ENCODE measurements at regions not wholly inside any gene's neighbourhood (a gene's known extent, or its start where the extent isn't known, plus 50 kb on each side); places are given as distances from the start of the nearest gene placed in this dataset.

- Histone ChIP-seq H3K4me1 (ENCODE audit: control insufficient read depth, insufficient read depth, low read length, poor library complexity, severe bottlenecking) (no peaks in the 10 kb centered on the region), H3K27ac (ENCODE audit: insufficient read depth, low read length, poor library complexity, severe bottlenecking) (no peak overlapping the region), H3K4me3 (ENCODE audit: low read depth, low read length) (no peak overlapping the region), H3K27me3 (ENCODE audit: control insufficient read depth, insufficient read depth, low read length) (no peaks in the 10 kb centered on the region), H3K9me3 (ENCODE audit: control insufficient read depth in 2 of 2, low read length in 2 of 2) (no peaks in the 10 kb centered on the region), H3K36me3 (ENCODE audit: control insufficient read depth, insufficient read depth, low read length) (no peaks in the 10 kb centered on the region)
- DNase-seq (no peak), ATAC-seq (ENCODE audit: low read depth in 2 of 2) (no peak)
- Mint-ChIP-seq H3K27ac (no peak overlapping the region), H3K36me3 (no peaks in the 10 kb centered on the region), H3K4me3 (no peak overlapping the region), H3K4me1 (no peaks in the 10 kb centered on the region), H3K9me3 (peaks cover 0 to 24% (median 10%) of the 10 kb centered on the region in 7 donors), H3K27me3 (no peaks in the 10 kb centered on the region)
Observed at GRCh38 chr18:64850791-64851190, 701.9 kb upstream of the LINC00305 start.

GRCh38 chr18:64840911-64841701 lies 692.2 kb upstream of the LINC00305 start:
- no peak overlapping the region for H3K27ac Mint-ChIP-seq
- H3K27me3 Mint-ChIP-seq, result no peaks in the 10 kb centered on the region
- no peaks in the 10 kb centered on the region for H3K36me3 Mint-ChIP-seq
- H3K4me3 Mint-ChIP-seq, result no peak overlapping the region
- no peak overlapping the region for H3K4me3 ChIP-seq (ENCODE audit: low read depth, low read length)
- no peaks in the 10 kb centered on the region for H3K27me3 ChIP-seq (ENCODE audit: control insufficient read depth, insufficient read depth, low read length)
- no peaks in the 10 kb centered on the region for H3K36me3 ChIP-seq (ENCODE audit: control insufficient read depth, insufficient read depth, low read length)
- peaks cover 0 to 16% (median 3%) of the 10 kb centered on the region in 7 donors for H3K9me3 Mint-ChIP-seq
- H3K9me3 ChIP-seq (ENCODE audit: control insufficient read depth in 2 of 2, low read length in 2 of 2), result no peaks in the 10 kb centered on the region
- H3K4me1 ChIP-seq (ENCODE audit: control insufficient read depth, insufficient read depth, low read length, poor library complexity, severe bottlenecking), result no peaks in the 10 kb centered on the region
- no peaks in the 10 kb centered on the region for H3K4me1 Mint-ChIP-seq
- ATAC-seq (ENCODE audit: low read depth in 2 of 2) (no peak), DNase-seq (no peak)
- no peak overlapping the region for H3K27ac ChIP-seq (ENCODE audit: insufficient read depth, low read length, poor library complexity, severe bottlenecking)

- Histone ChIP-seq H3K27ac (ENCODE audit: insufficient read depth, low read length, poor library complexity, severe bottlenecking) (no peak overlapping the region), H3K27me3 (ENCODE audit: control insufficient read depth, insufficient read depth, low read length) (no peaks in the 10 kb centered on the region), H3K9me3 (ENCODE audit: control insufficient read depth in 2 of 2, low read length in 2 of 2) (peaks cover 0 to 6% of the 10 kb centered on the region in 2 experiments), H3K4me1 (ENCODE audit: control insufficient read depth, insufficient read depth, low read length, poor library complexity, severe bottlenecking) (no peaks in the 10 kb centered on the region), H3K36me3 (ENCODE audit: control insufficient read depth, insufficient read depth, low read length) (no peaks in the 10 kb centered on the region), H3K4me3 (ENCODE audit: low read depth, low read length) (no peak overlapping the region)
- Mint-ChIP-seq H3K27me3 (no peaks in the 10 kb centered on the region), H3K4me1 (no peaks in the 10 kb centered on the region), H3K4me3 (no peak overlapping the region), H3K27ac (no peak overlapping the region), H3K9me3 (peaks cover 0 to 25% (median 8%) of the 10 kb centered on the region in 7 donors), H3K36me3 (no peaks in the 10 kb centered on the region)
- no peak for ATAC-seq (ENCODE audit: low read depth in 2 of 2)
- DNase-seq, result no peak
Observed at GRCh38 chr18:64810354-64810753, 661.5 kb upstream of the LINC00305 start.

DNA sequence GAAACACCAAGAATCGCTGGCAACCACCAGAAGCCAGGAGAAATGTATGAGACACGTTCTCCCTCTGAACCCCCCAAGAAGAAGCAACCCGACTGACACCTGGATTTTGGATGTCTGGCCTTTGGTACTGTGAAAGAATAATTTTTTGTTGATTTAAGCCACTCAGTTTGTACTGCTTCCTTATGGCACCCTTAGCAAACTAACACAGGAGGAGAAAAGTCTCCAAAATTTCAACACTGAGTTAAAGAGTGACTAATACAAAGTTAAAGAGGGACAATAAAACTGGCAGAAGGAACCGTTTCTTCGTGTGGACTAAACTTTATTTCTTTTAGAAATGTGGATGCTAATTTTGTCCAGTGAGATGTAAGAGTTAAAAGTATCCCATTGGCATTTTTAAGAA lies 660.9 kb upstream of the LINC00305 start:
- no peak overlapping the region for H3K4me3 ChIP-seq (ENCODE audit: low read depth, low read length)
- H3K4me1 ChIP-seq (ENCODE audit: control insufficient read depth, insufficient read depth, low read length, poor library complexity, severe bottlenecking), result no peaks in the 10 kb centered on the region
- Mint-ChIP-seq H3K36me3 (no peaks in the 10 kb centered on the region), H3K4me3 (no peak overlapping the region), H3K27me3 (no peaks in the 10 kb centered on the region), H3K27ac (no peak overlapping the region), H3K4me1 (no peaks in the 10 kb centered on the region), H3K9me3 (peaks cover 0 to 26% (median 6%) of the 10 kb centered on the region in 7 donors)
- DNase-seq, result no peak
- H3K27me3 ChIP-seq (ENCODE audit: control insufficient read depth, insufficient read depth, low read length), result no peaks in the 10 kb centered on the region
- no peak for ATAC-seq (ENCODE audit: low read depth in 2 of 2)
- no peak overlapping the region for H3K27ac ChIP-seq (ENCODE audit: insufficient read depth, low read length, poor library complexity, severe bottlenecking)
- H3K36me3 ChIP-seq (ENCODE audit: control insufficient read depth, insufficient read depth, low read length), result no peaks in the 10 kb centered on the region
- H3K9me3 ChIP-seq (ENCODE audit: control insufficient read depth in 2 of 2, low read length in 2 of 2), result peaks cover 0 to 3% of the 10 kb centered on the region in 2 experiments

DNA sequence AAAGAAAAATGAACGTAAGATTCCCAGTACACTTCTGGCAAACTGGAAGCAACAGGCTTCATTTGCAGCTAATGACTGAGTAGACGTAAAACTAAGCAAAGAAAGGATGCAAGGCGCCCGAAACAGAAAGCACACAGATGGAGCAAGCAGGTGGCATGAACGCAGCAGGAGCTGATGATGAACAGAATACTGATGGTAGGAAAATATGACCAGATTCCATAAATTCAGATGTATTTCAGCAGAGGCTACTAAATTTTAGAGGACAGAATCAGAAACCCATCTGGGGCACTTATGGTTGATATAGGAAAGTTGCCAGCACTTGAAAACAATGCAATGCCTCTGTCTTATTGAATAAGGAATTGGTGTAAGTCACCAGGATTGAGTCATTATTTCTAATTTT lies 658.7 kb upstream of the LINC00305 start:
- no peak overlapping the region for H3K4me3 ChIP-seq (ENCODE audit: low read depth, low read length)
- no peak overlapping the region for H3K27ac Mint-ChIP-seq
- H3K9me3 ChIP-seq (ENCODE audit: control insufficient read depth in 2 of 2, low read length in 2 of 2), result no peaks in the 10 kb centered on the region
- ATAC-seq (ENCODE audit: low read depth in 2 of 2) (no peak), DNase-seq (no peak)
- no peaks in the 10 kb centered on the region for H3K4me1 ChIP-seq (ENCODE audit: control insufficient read depth, insufficient read depth, low read length, poor library complexity, severe bottlenecking)
- H3K4me1 Mint-ChIP-seq, result no peaks in the 10 kb centered on the region
- no peaks in the 10 kb centered on the region for H3K36me3 ChIP-seq (ENCODE audit: control insufficient read depth, insufficient read depth, low read length)
- H3K4me3 Mint-ChIP-seq, result no peak overlapping the region
- H3K9me3 Mint-ChIP-seq, result peaks cover 0 to 30% (median 5%) of the 10 kb centered on the region in 7 donors
- H3K27ac ChIP-seq (ENCODE audit: insufficient read depth, low read length, poor library complexity, severe bottlenecking), result no peak overlapping the region
- no peaks in the 10 kb centered on the region for H3K27me3 ChIP-seq (ENCODE audit: control insufficient read depth, insufficient read depth, low read length)
- no peaks in the 10 kb centered on the region for H3K36me3 Mint-ChIP-seq
- H3K27me3 Mint-ChIP-seq, result no peaks in the 10 kb centered on the region

DNA sequence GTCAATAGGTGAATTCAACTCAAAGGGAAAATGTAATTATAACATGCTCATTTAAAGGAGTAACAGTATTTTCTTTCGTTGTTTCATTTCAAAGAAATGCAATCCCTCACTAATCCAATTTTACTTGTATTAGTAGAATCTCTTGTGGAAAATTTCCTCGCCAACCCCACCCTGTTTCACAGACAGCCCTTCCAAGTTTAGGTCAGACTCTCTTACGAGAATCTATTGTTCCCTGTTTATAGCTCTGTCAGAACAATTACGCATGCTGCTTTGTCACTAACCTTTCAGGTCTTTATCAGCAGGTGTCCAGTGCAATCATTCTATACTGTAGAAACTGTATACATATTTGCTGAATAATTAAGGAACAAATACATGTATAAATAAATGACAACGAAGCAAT lies 657.8 kb upstream of the LINC00305 start:
- Mint-ChIP-seq H3K4me3 (no peak overlapping the region), H3K27me3 (no peaks in the 10 kb centered on the region)

DNA sequence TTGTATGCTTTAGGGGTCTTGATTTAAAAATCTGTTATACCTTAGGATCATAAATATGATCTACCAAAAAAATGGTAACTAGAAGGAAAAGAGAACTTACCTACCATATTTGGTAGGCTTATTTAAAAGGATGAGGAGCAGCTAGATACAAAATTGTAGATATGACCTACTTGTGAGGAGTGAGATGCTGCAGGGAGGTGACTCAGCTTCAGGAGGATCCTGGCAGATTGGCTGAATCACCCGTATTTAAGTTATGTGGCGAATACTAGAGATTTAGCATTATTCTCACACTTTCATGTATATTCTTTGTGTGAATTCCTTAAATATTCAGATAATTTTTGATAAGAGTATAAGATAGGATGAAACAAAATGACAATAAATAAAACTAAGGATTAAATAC lies 657.3 kb upstream of the LINC00305 start:
- no peaks in the 10 kb centered on the region for H3K27me3 Mint-ChIP-seq
- ATAC-seq (ENCODE audit: low read depth in 2 of 2), result no peak
- DNase-seq, result no peak
- Histone ChIP-seq H3K4me1 (ENCODE audit: control insufficient read depth, insufficient read depth, low read length, poor library complexity, severe bottlenecking) (no peaks in the 10 kb centered on the region), H3K4me3 (ENCODE audit: low read depth, low read length) (no peak overlapping the region), H3K27ac (ENCODE audit: insufficient read depth, low read length, poor library complexity, severe bottlenecking) (no peak overlapping the region), H3K36me3 (ENCODE audit: control insufficient read depth, insufficient read depth, low read length) (no peaks in the 10 kb centered on the region), H3K9me3 (ENCODE audit: control insufficient read depth in 2 of 2, low read length in 2 of 2) (no peaks in the 10 kb centered on the region), H3K27me3 (ENCODE audit: control insufficient read depth, insufficient read depth, low read length) (no peaks in the 10 kb centered on the region)
- no peak overlapping the region for H3K27ac Mint-ChIP-seq
- H3K9me3 Mint-ChIP-seq, result peaks cover 0 to 27% (median 5%) of the 10 kb centered on the region in 7 donors
- no peaks in the 10 kb centered on the region for H3K36me3 Mint-ChIP-seq
- no peaks in the 10 kb centered on the region for H3K4me1 Mint-ChIP-seq
- no peak overlapping the region for H3K4me3 Mint-ChIP-seq

More for the DNA sequence above, 657.8 kb upstream of the LINC00305 start:
- no peaks in the 10 kb centered on the region for H3K4me1 ChIP-seq (ENCODE audit: control insufficient read depth, insufficient read depth, low read length, poor library complexity, severe bottlenecking)
- Mint-ChIP-seq H3K4me1 (no peaks in the 10 kb centered on the region), H3K27ac (no peak overlapping the region), H3K36me3 (no peaks in the 10 kb centered on the region), H3K9me3 (peaks cover 0 to 30% (median 5%) of the 10 kb centered on the region in 7 donors)
- ATAC-seq (ENCODE audit: low read depth in 2 of 2) (no peak), DNase-seq (no peak)
- H3K27ac ChIP-seq (ENCODE audit: insufficient read depth, low read length, poor library complexity, severe bottlenecking), result no peak overlapping the region
- no peaks in the 10 kb centered on the region for H3K27me3 ChIP-seq (ENCODE audit: control insufficient read depth, insufficient read depth, low read length)
- no peaks in the 10 kb centered on the region for H3K36me3 ChIP-seq (ENCODE audit: control insufficient read depth, insufficient read depth, low read length)
- H3K9me3 ChIP-seq (ENCODE audit: control insufficient read depth in 2 of 2, low read length in 2 of 2), result no peaks in the 10 kb centered on the region
- no peak overlapping the region for H3K4me3 ChIP-seq (ENCODE audit: low read depth, low read length)

GRCh38 chr18:64803471-64803870 lies 654.6 kb upstream of the LINC00305 start:
- no peaks in the 10 kb centered on the region for H3K36me3 Mint-ChIP-seq
- H3K36me3 ChIP-seq (ENCODE audit: control insufficient read depth, insufficient read depth, low read length), result no peaks in the 10 kb centered on the region

More at GRCh38 chr18:64803471-64803870, 654.6 kb upstream of the LINC00305 start:
- Mint-ChIP-seq H3K4me3 (no peak overlapping the region), H3K4me1 (no peaks in the 10 kb centered on the region), H3K9me3 (peaks cover 0 to 19% (median 6%) of the 10 kb centered on the region in 7 donors), H3K27ac (no peak overlapping the region), H3K27me3 (no peaks in the 10 kb centered on the region)
- no peak for ATAC-seq (ENCODE audit: low read depth in 2 of 2)
- Histone ChIP-seq H3K4me1 (ENCODE audit: control insufficient read depth, insufficient read depth, low read length, poor library complexity, severe bottlenecking) (no peaks in the 10 kb centered on the region), H3K27me3 (ENCODE audit: control insufficient read depth, insufficient read depth, low read length) (no peaks in the 10 kb centered on the region), H3K27ac (ENCODE audit: insufficient read depth, low read length, poor library complexity, severe bottlenecking) (no peak overlapping the region), H3K9me3 (ENCODE audit: control insufficient read depth in 2 of 2, low read length in 2 of 2) (peaks cover 3 to 5% of the 10 kb centered on the region in 2 experiments), H3K4me3 (ENCODE audit: low read depth, low read length) (no peak overlapping the region)
- no peak for DNase-seq

Data from CD4-positive, CD25-positive, alpha-beta regulatory T cell (primary cell).